Endothelial cell of umbilical vein (primary cell): ENCODE measurements at regions not wholly inside any gene's neighbourhood (a gene's known extent, or its start where the extent isn't known, plus 50 kb on each side); places are given as distances from the start of the nearest gene placed in this dataset.
A peak's percentile ranks its signal among the peaks of the same experiment; 100 is the strongest.

ENCODE experiments used
- BruUV-seq: library from RNA; stranded (reverse); fragments of 400-500 nt; replicated peaks from 2 replicates; lab custom pipeline; 2021; lab: Mats Ljungman, UMichigan
- CTCF ChIA-PET: fragments of 300-600, 350-600 bp; sonication (Branson Sonifier 250); formaldehyde crosslinking; loops from one replicate; lab custom pipeline; 2021; ENCODE audit warnings: antibody characterized with exemption, inconsistent platforms; lab: Charles Lee
- POLR2A ChIA-PET: fragments of 300-600, 350-600 bp; sonication (Branson Sonifier 250); formaldehyde crosslinking; loops from one replicate; lab custom pipeline; 2021; ENCODE audit warnings: antibody characterized with exemption, inconsistent platforms; lab: Charles Lee
- DNase-seq: peaks from one replicate; pipeline ENCODE4 v3.0.0-alpha.2; 2011; ENCODE audit warnings: low read depth, low spot score
- FAIRE-seq: peaks from 2 replicates; lab custom pipeline; 2011; peaks lifted over from hg19 to GRCh38; lab: Jason Lieb, UNC
- H2AFZ ChIP-seq: 2 replicates; pipeline ENCODE4 v1.6.0; 2012; ENCODE audit warnings: low read depth, low read length, control low read depth, inconsistent platforms
- H3K27ac ChIP-seq: 2 replicates; pipeline ENCODE4 v1.5.1; 2011; ENCODE audit warnings: low read depth, mild to moderate bottlenecking, control low read depth, low read length, moderate library complexity; ENCODE audit not compliant: insufficient read depth
- H3K27me3 ChIP-seq, 2 experiments: 2 replicates each; pipeline versions ENCODE4 v1.6.0 to v1.6.1; 2011; ENCODE audit warnings: low read length in 2 of 2, mixed read lengths in 1 of 2; ENCODE audit not compliant: control insufficient read depth in 2 of 2, insufficient read depth in 2 of 2
- H3K36me3 ChIP-seq, 2 experiments: 2 replicates in 1 of 2; 3 replicates in 1 of 2; pipeline ENCODE4 v1.5.1; 2011; ENCODE audit warnings: low read length in 2 of 2, mild to moderate bottlenecking in 1 of 2, moderate library complexity in 1 of 2; ENCODE audit not compliant: control insufficient read depth in 2 of 2, insufficient read depth in 2 of 2; ENCODE audit errors: extremely low read depth in 1 of 2
- H3K4me1 ChIP-seq: 3 replicates; pipeline ENCODE4 v1.5.1; 2011; ENCODE audit warnings: mild to moderate bottlenecking, low read length; ENCODE audit not compliant: control insufficient read depth, insufficient read depth; ENCODE audit errors: extremely low read depth
- H3K4me2 ChIP-seq: 2 replicates; pipeline ENCODE4 v1.6.1; 2011; ENCODE audit warnings: low read length, control low read depth, mixed read lengths; ENCODE audit not compliant: insufficient read depth
- H3K4me3 ChIP-seq, 3 experiments: fragments of 200-600 bp in 1 of 3; sonication (generic), shearing (Covaris generic) in 1 of 3; replicated peaks in 1 of 3; 2 replicates each; pipeline ENCODE4 v1.5.1; 2011 to 2016; ENCODE audit warnings: control low read depth in 3 of 3, low read length in 3 of 3, mild to moderate bottlenecking in 2 of 3, inconsistent platforms in 1 of 3, low read depth in 1 of 3, moderate library complexity in 1 of 3; ENCODE audit not compliant: insufficient read depth in 1 of 3
- H3K79me2 ChIP-seq: 2 replicates; pipeline ENCODE4 v1.6.0; 2012; ENCODE audit warnings: low read length, inconsistent platforms; ENCODE audit not compliant: control insufficient read depth, insufficient read depth
- H3K9ac ChIP-seq: replicated peaks from 2 replicates; pipeline ENCODE3; 2011; ENCODE audit warnings: low read length, control low read depth; ENCODE audit not compliant: insufficient read depth; ENCODE audit errors: extremely low read depth
- H3K9me1 ChIP-seq: replicated peaks from 3 replicates; pipeline ENCODE4 v1.6.0; 2011; ENCODE audit warnings: mild to moderate bottlenecking, low read length; ENCODE audit not compliant: control insufficient read depth, insufficient read depth; ENCODE audit errors: extremely low read depth
- H3K9me3 ChIP-seq: replicated peaks from 2 replicates; pipeline ENCODE4 v1.5.1; 2012; ENCODE audit warnings: low read length, inconsistent platforms; ENCODE audit not compliant: control insufficient read depth, insufficient read depth
- H4K20me1 ChIP-seq: replicated peaks from 2 replicates; pipeline ENCODE3; 2011; ENCODE audit warnings: mild to moderate bottlenecking, low read length; ENCODE audit not compliant: control insufficient read depth, insufficient read depth; ENCODE audit errors: extremely low read depth
- CTCF ChIP-seq, 2 donors: IDR thresholded peaks; 1 replicate in 1 of 2; 2 replicates in 1 of 2; pipeline ENCODE4 v1.5.1; 2011; ENCODE audit warnings: low read length in 2 of 2, mild to moderate bottlenecking in 2 of 2, moderate library complexity in 2 of 2, control low read depth in 1 of 2, inconsistent platforms in 1 of 2, low read depth in 1 of 2; ENCODE audit not compliant: insufficient read depth in 1 of 2; ENCODE audit errors: extremely low read depth in 1 of 2
- EZH2 ChIP-seq: IDR thresholded peaks from 2 replicates; pipeline ENCODE4 v1.6.1; 2012; ENCODE audit warnings: borderline replicate concordance, low read depth, mild to moderate bottlenecking, moderate library complexity, low read length, inconsistent platforms; ENCODE audit not compliant: severe bottlenecking
- FOS ChIP-seq: IDR thresholded peaks from 2 replicates; pipeline ENCODE4 v1.6.1; 2011; ENCODE audit warnings: mild to moderate bottlenecking, low read length, moderate library complexity, borderline replicate concordance; ENCODE audit not compliant: insufficient read depth
- GATA2 ChIP-seq: IDR thresholded peaks from 2 replicates; pipeline ENCODE4 v1.7.0; 2011; ENCODE audit warnings: low read depth, mild to moderate bottlenecking, moderate library complexity, mixed read lengths, low read length; ENCODE audit not compliant: insufficient read length, insufficient read depth
- JUN ChIP-seq: IDR thresholded peaks from 2 replicates; pipeline ENCODE4 v1.6.1; 2011; ENCODE audit warnings: borderline replicate concordance, low read depth; ENCODE audit not compliant: insufficient read length, insufficient read depth
- MAX ChIP-seq: IDR thresholded peaks from 2 replicates; pipeline ENCODE4 v1.6.1; 2011; ENCODE audit not compliant: insufficient read depth, insufficient read length
- MYC ChIP-seq: IDR thresholded peaks from one replicate; pipeline ENCODE4 v1.6.1; 2011; ENCODE audit warnings: mild to moderate bottlenecking, low read depth, low read length
- POLR2A ChIP-seq: IDR thresholded peaks from 2 replicates; pipeline ENCODE4 v1.6.1; 2012; ENCODE audit warnings: low read depth, mild to moderate bottlenecking, control low read depth, low read length
- POLR2AphosphoS5 ChIP-seq: IDR thresholded peaks from 2 replicates; pipeline ENCODE4 v1.6.1; 2012; ENCODE audit warnings: low read depth, mild to moderate bottlenecking, control low read depth, low read length, moderate library complexity; ENCODE audit not compliant: insufficient read depth
- dilution Hi-C: fragments of 300-500 bp; cut with MboI; formaldehyde crosslinking; loops from one replicate; pipeline ENCODE4 v1.15.0; 2019; ENCODE audit warnings: low sequenced_read_pairs; ENCODE audit not compliant: extremely low pct_ligation_motif_present
- intact Hi-C: fragments of 100-400 bp; cut with micrococcal nuclease; formaldehyde crosslinking; loops from one replicate; pipeline ENCODE4 v1.10.0; 2022

DNA sequence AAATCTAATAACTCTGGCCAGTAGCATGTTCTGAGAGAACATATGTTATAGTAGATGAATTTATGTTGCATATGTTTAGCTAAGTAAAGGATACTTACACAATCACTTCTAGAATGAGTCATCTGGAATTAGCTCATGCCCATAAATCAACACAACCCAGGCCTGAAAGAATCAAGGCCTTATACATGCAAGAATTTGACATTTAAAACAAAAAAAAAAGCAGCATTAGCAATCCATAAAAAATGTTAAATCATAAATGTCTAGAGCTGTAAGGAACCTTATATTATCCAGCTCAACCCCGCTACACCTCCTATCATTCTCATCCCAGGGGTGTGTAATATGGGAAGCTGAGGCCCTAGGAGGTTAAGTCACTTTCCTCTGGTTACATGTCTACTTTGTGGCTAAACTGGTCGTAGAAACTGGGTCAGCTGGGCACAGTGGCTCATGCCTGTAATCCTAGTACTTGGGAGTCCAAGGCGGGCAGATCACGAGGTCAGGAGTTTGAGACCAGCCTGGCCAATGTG lies 105.2 kb upstream of the CARMIL1 start:
- Histone ChIP-seq H3K36me3 (no peaks in the 10 kb centered on the region), H3K27ac (peak overlapping the region; percentile 38), H3K4me1 (peaks cover 37% of the 10 kb centered on the region), H3K9ac (no peak overlapping the region), H3K4me2 (peak overlapping the region; percentile 11), H3K9me3 (no peaks in the 10 kb centered on the region), H4K20me1 (no peaks in the 10 kb centered on the region), H3K27me3 (no peaks in the 10 kb centered on the region), H3K79me2 (no peaks in the 10 kb centered on the region), H3K4me3 (no peak overlapping the region), H2AFZ (no peak overlapping the region), H3K9me1 (no peaks in the 10 kb centered on the region)
- FAIRE-seq, result peak; percentile 87
- no TSS peak for BruUV-seq
- dilution Hi-C loops (no loop called here), intact Hi-C loops (loop anchor here (1.0 to 10.0 kb wide), 5 partner anchors 19 to 399 kb away; partner anchors contain the start of gene GMNN)
- peak; percentile 91 for TF ChIP-seq FOS
- peak; percentile 15 for TF ChIP-seq POLR2AphosphoS5
- TF ChIP-seq POLR2A, result no peak
- TF ChIP-seq JUN, result peak; percentile 94
- ChIA-PET POLR2A (interaction anchor here (0.7 to 0.9 kb wide), 4 partner anchors 20 to 852 kb away, joined by 3 to 6 read pairs (median 4); a partner anchor contains a TSS), CTCF (interaction anchor here (0.7 to 2.5 kb wide), 8 partner anchors 9 to 430 kb away, joined by 3 to 9 read pairs (median 4); no protein-coding TSS in a partner anchor)
- peak; percentile 93 for DNase-seq

DNA sequence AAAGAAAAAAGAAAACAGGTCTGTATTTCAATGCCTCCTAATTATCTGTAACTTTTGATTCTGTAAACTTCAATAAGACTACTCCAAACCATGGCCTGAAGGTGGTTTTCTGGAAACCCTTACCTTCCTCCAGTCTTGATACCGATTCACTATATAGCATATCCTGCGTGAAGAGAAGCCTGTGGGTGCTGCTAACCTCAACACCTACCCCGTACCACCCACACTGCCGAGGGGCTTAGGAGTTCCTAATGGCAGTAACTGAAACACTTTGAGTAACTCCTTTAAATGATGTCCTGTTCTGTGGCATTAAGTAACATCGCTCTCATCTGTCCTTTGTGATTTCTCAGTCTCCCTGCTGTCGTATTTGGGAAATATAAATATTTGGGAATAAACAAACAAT lies 104.5 kb upstream of the CARMIL1 start:
- intact Hi-C loops, result loop anchor here (1.0 to 10.0 kb wide), 5 partner anchors 19 to 400 kb away; partner anchors contain the start of gene GMNN
- no peak overlapping the region for H3K9ac ChIP-seq
- no peak for DNase-seq
- no peaks in the 10 kb centered on the region for H3K9me3 ChIP-seq
- dilution Hi-C loops, result no loop called here
- no peak overlapping the region for H3K4me2 ChIP-seq
- H3K27me3 ChIP-seq, result no peaks in the 10 kb centered on the region
- H3K9me1 ChIP-seq, result no peaks in the 10 kb centered on the region
- H2AFZ ChIP-seq, result no peak overlapping the region
- H3K36me3 ChIP-seq, result no peaks in the 10 kb centered on the region
- no peak overlapping the region for H3K4me3 ChIP-seq
- H3K27ac ChIP-seq, result no peak overlapping the region
- ChIA-PET POLR2A (interaction anchor here (0.7 to 0.9 kb wide), 3 partner anchors 19 to 851 kb away, joined by 3 to 6 read pairs (median 4); no protein-coding TSS in a partner anchor), CTCF (interaction anchor here (1.0 to 2.5 kb wide), 7 partner anchors 10 to 431 kb away, joined by 3 to 8 read pairs (median 5); no protein-coding TSS in a partner anchor)
- H4K20me1 ChIP-seq, result no peaks in the 10 kb centered on the region
- no TSS peak for BruUV-seq
- H3K4me1 ChIP-seq, result peaks cover 41% of the 10 kb centered on the region
- H3K79me2 ChIP-seq, result no peaks in the 10 kb centered on the region
- TF ChIP-seq CTCF (IDR thresholded peaks at IDR 0.05; ENCODE audit: extremely low read depth in 1 of 2, insufficient read depth in 1 of 2, low read depth in 1 of 2, low read length in 2 of 2), result no peak
- no peak for TF ChIP-seq GATA2
- TF ChIP-seq FOS, result no peak
- TF ChIP-seq JUN, result no peak
- no peak for TF ChIP-seq MAX
- TF ChIP-seq MYC, result no peak
- TF ChIP-seq POLR2AphosphoS5, result no peak
- no peak for TF ChIP-seq EZH2
- TF ChIP-seq POLR2A, result no peak
- FAIRE-seq, result no peak
